ENCODE measurements at regions not wholly inside any gene's neighbourhood (a gene's known extent, or its start where the extent isn't known, plus 50 kb on each side); places are given as distances from the start of the nearest gene placed in this dataset.

DNA sequence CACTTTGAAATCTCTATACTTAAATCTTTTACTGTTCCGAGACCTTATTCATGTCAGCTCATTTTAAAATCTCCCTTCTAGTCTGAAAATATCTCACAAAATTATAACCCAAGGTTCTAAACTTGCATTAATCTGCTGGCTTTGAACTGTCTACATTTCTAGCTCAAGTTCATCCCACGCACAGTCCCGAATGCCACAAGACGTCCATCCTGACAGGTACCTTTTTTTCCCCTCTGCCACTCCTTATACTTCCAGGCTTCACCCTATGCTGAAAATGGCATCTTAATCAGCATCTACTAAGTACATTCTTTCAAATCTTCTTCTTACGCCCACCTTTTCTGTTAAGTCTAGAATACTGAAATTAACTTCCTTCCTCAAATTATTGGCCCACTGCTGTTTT lies 259.2 kb upstream of the GALNTL6 start:
- H4K20me1 ChIP-seq (replicated peaks; ENCODE audit: insufficient read depth), result no peaks in the 10 kb centered on the region
- no peak overlapping the region for H3K4me3 Mint-ChIP-seq
- H3K4me2 ChIP-seq, result no peak overlapping the region
- ATAC-seq, result no peak
- no peak for TF ChIP-seq NANOG (IDR thresholded peaks at IDR 0.05; ENCODE audit: borderline replicate concordance)
- TF ChIP-seq, protein P1, sequence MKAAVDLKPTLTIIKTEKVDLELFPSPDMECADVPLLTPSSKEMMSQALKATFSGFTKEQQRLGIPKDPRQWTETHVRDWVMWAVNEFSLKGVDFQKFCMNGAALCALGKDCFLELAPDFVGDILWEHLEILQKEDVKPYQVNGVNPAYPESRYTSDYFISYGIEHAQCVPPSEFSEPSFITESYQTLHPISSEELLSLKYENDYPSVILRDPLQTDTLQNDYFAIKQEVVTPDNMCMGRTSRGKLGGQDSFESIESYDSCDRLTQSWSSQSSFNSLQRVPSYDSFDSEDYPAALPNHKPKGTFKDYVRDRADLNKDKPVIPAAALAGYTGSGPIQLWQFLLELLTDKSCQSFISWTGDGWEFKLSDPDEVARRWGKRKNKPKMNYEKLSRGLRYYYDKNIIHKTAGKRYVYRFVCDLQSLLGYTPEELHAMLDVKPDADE (IDR thresholded peaks at IDR 0.05), result no peak
- no peak for TF ChIP-seq POLR2AphosphoS5 (IDR thresholded peaks at IDR 0.05; ENCODE audit: low read depth)
- TF ChIP-seq, protein P2, sequence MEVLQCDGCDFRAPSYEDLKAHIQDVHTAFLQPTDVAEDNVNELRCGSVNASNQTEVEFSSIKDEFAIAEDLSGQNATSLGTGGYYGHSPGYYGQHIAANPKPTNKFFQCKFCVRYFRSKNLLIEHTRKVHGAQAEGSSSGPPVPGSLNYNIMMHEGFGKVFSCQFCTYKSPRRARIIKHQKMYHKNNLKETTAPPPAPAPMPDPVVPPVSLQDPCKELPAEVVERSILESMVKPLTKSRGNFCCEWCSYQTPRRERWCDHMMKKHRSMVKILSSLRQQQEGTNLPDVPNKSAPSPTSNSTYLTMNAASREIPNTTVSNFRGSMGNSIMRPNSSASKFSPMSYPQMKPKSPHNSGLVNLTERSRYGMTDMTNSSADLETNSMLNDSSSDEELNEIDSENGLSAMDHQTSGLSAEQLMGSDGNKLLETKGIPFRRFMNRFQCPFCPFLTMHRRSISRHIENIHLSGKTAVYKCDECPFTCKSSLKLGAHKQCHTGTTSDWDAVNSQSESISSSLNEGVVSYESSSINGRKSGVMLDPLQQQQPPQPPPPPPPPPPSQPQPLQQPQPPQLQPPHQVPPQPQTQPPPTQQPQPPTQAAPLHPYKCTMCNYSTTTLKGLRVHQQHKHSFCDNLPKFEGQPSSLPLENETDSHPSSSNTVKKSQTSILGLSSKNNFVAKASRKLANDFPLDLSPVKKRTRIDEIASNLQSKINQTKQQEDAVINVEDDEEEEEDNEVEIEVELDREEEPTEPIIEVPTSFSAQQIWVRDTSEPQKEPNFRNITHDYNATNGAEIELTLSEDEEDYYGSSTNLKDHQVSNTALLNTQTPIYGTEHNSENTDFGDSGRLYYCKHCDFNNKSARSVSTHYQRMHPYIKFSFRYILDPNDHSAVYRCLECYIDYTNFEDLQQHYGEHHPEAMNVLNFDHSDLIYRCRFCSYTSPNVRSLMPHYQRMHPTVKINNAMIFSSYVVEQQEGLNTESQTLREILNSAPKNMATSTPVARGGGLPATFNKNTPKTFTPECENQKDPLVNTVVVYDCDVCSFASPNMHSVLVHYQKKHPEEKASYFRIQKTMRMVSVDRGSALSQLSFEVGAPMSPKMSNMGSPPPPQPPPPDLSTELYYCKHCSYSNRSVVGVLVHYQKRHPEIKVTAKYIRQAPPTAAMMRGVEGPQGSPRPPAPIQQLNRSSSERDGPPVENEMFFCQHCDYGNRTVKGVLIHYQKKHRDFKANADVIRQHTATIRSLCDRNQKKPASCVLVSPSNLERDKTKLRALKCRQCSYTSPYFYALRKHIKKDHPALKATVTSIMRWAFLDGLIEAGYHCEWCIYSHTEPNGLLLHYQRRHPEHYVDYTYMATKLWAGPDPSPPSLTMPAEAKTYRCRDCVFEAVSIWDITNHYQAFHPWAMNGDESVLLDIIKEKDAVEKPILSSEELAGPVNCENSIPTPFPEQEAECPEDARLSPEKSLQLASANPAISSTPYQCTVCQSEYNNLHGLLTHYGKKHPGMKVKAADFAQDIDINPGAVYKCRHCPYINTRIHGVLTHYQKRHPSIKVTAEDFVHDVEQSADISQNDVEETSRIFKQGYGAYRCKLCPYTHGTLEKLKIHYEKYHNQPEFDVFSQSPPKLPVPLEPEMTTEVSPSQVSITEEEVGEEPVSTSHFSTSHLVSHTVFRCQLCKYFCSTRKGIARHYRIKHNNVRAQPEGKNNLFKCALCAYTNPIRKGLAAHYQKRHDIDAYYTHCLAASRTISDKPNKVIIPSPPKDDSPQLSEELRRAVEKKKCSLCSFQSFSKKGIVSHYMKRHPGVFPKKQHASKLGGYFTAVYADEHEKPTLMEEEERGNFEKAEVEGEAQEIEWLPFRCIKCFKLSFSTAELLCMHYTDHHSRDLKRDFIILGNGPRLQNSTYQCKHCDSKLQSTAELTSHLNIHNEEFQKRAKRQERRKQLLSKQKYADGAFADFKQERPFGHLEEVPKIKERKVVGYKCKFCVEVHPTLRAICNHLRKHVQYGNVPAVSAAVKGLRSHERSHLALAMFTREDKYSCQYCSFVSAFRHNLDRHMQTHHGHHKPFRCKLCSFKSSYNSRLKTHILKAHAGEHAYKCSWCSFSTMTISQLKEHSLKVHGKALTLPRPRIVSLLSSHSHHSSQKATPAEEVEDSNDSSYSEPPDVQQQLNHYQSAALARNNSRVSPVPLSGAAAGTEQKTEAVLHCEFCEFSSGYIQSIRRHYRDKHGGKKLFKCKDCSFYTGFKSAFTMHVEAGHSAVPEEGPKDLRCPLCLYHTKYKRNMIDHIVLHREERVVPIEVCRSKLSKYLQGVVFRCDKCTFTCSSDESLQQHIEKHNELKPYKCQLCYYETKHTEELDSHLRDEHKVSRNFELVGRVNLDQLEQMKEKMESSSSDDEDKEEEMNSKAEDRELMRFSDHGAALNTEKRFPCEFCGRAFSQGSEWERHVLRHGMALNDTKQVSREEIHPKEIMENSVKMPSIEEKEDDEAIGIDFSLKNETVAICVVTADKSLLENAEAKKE (CRISPR knock-in tag; IDR thresholded peaks at IDR 0.05), result no peak
- no peak for TF ChIP-seq ZNF331 (CRISPR knock-in tag; IDR thresholded peaks at IDR 0.05; ENCODE audit: low read depth)
- no peak for TF ChIP-seq JUNB (IDR thresholded peaks at IDR 0.05; ENCODE audit: unreplicated experiment)
- no peak for TF ChIP-seq EZH2phosphoT487 (IDR thresholded peaks at IDR 0.05; ENCODE audit: unreplicated experiment)
- no peak for TF ChIP-seq STAT1 (IDR thresholded peaks at IDR 0.05; ENCODE audit: unreplicated experiment)
- TF ChIP-seq, protein P3, sequence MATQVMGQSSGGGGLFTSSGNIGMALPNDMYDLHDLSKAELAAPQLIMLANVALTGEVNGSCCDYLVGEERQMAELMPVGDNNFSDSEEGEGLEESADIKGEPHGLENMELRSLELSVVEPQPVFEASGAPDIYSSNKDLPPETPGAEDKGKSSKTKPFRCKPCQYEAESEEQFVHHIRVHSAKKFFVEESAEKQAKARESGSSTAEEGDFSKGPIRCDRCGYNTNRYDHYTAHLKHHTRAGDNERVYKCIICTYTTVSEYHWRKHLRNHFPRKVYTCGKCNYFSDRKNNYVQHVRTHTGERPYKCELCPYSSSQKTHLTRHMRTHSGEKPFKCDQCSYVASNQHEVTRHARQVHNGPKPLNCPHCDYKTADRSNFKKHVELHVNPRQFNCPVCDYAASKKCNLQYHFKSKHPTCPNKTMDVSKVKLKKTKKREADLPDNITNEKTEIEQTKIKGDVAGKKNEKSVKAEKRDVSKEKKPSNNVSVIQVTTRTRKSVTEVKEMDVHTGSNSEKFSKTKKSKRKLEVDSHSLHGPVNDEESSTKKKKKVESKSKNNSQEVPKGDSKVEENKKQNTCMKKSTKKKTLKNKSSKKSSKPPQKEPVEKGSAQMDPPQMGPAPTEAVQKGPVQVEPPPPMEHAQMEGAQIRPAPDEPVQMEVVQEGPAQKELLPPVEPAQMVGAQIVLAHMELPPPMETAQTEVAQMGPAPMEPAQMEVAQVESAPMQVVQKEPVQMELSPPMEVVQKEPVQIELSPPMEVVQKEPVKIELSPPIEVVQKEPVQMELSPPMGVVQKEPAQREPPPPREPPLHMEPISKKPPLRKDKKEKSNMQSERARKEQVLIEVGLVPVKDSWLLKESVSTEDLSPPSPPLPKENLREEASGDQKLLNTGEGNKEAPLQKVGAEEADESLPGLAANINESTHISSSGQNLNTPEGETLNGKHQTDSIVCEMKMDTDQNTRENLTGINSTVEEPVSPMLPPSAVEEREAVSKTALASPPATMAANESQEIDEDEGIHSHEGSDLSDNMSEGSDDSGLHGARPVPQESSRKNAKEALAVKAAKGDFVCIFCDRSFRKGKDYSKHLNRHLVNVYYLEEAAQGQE (IDR thresholded peaks at IDR 0.05; ENCODE audit: unreplicated experiment), result no peak
- TF ChIP-seq CREB1 (CRISPR knock-in tag; IDR thresholded peaks at IDR 0.05; ENCODE audit: low read depth), result no peak
- no peak for TF ChIP-seq EZH2 (IDR thresholded peaks at IDR 0.05; ENCODE audit: low read depth, unreplicated experiment)
- TF ChIP-seq ZNF114 (CRISPR knock-in tag; IDR thresholded peaks at IDR 0.05), result no peak
- TF ChIP-seq, protein P4, sequence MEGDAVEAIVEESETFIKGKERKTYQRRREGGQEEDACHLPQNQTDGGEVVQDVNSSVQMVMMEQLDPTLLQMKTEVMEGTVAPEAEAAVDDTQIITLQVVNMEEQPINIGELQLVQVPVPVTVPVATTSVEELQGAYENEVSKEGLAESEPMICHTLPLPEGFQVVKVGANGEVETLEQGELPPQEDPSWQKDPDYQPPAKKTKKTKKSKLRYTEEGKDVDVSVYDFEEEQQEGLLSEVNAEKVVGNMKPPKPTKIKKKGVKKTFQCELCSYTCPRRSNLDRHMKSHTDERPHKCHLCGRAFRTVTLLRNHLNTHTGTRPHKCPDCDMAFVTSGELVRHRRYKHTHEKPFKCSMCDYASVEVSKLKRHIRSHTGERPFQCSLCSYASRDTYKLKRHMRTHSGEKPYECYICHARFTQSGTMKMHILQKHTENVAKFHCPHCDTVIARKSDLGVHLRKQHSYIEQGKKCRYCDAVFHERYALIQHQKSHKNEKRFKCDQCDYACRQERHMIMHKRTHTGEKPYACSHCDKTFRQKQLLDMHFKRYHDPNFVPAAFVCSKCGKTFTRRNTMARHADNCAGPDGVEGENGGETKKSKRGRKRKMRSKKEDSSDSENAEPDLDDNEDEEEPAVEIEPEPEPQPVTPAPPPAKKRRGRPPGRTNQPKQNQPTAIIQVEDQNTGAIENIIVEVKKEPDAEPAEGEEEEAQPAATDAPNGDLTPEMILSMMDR (conservative IDR thresholded peaks at IDR 0.05; ENCODE audit: low read depth in 2 of 2), result no peak
- H3K27me3 ChIP-seq (ENCODE audit: insufficient read depth), result no peaks in the 10 kb centered on the region
- peaks cover 5% of the 10 kb centered on the region; the same call in 2 of the 3 replicates for H3K4me1 Mint-ChIP-seq
- H3K9me2 ChIP-seq (ENCODE audit: insufficient read depth), result no peaks in the 10 kb centered on the region
- no peak overlapping the region for H2AFZ ChIP-seq
- H3K36me3 Mint-ChIP-seq (ENCODE audit: low read depth), result no peaks in the 10 kb centered on the region
- H3K79me2 ChIP-seq (replicated peaks; ENCODE audit: insufficient read depth), result no peaks in the 10 kb centered on the region
- no peak overlapping the region for H3K27ac ChIP-seq (ENCODE audit: low read depth)
- no peak overlapping the region for H3K4me3 ChIP-seq
- DNase-seq (ENCODE audit: low spot score), result no peak
- no peaks in the 10 kb centered on the region for H3K27me3 Mint-ChIP-seq (ENCODE audit: insufficient read depth, low read depth, poor library complexity)
- H3F3A ChIP-seq (replicated peaks; ENCODE audit: low read depth), result no peaks in the 10 kb centered on the region
- no peak overlapping the region for H3K27ac Mint-ChIP-seq
- H3K4me1 ChIP-seq (ENCODE audit: insufficient read depth), result no peaks in the 10 kb centered on the region
- H3K9me3 Mint-ChIP-seq, result no peaks in the 10 kb centered on the region
- no peaks in the 10 kb centered on the region for H3K36me3 ChIP-seq (ENCODE audit: insufficient read depth)

Data from GM23338 (cell line).